Pancreas (tissue), 10 donors: ENCODE measurements at regions not wholly inside any gene's neighbourhood (a gene's known extent, or its start where the extent isn't known, plus 50 kb on each side); places are given as distances from the start of the nearest gene placed in this dataset.

Source experiments
- ATAC-seq, 4 donors: fragments of 200-7000 bp; cut with Tn5 transposase; one replicate each; pipeline versions ENCODE4 v1.8.0 to v1.9.1; 2020; ENCODE audit warnings: mild to moderate bottlenecking in 4 of 4, moderate library complexity in 4 of 4
- DNase-seq, 6 donors: peaks; one replicate each; pipeline ENCODE4 v3.0.0-alpha.2; 2020
- FAIRE-seq: peaks from 2 replicates; lab custom pipeline; 2012; peaks lifted over from hg19 to GRCh38; lab: Jason Lieb, UNC
- H3K27ac ChIP-seq, 4 donors: fragments of 200-600 bp; sonication (generic); 1 replicate in 3 of 4; 2 replicates in 1 of 4; pipeline versions ENCODE4 v1.5.0 to v1.8.0; 2020
- H3K27me3 ChIP-seq, 4 donors: fragments of 200-600 bp; one replicate each; pipeline ENCODE4 v1.8.0; 2021
- H3K36me3 ChIP-seq, 3 donors: fragments of 200-600 bp; sonication (generic) in 1 of 3; one replicate each; pipeline versions ENCODE4 v1.5.0 to v1.8.0; 2020 to 2021
- H3K4me1 ChIP-seq, 3 donors: fragments of 200-600 bp; one replicate each; pipeline ENCODE4 v1.8.0; 2021
- H3K4me3 ChIP-seq, 4 donors: fragments of 200-600 bp; sonication (generic) in 2 of 4; one replicate each; pipeline versions ENCODE4 v1.5.0 to v1.8.0; 2020 to 2021
- H3K9me3 ChIP-seq, 4 donors: fragments of 200-600 bp; one replicate each; pipeline ENCODE4 v1.8.0; 2021
- WGBS, 2 donors: extraction: QIAGEN DNeasy Blood & Tissue Kit; methylation state at CpG; one replicate each; pipeline ENCODE4 v1.1.7; 2013; 5-methylcytosine and 5-hydroxymethylcytosine counted together
- intact Hi-C, 3 donors: fragments of 100-400 bp; cut with DNase I; formaldehyde crosslinking; loops; one replicate each; pipeline versions ENCODE4 v1.11.1 to v1.14.2; 2022
- TF ChIP-seq, protein P1 (sequence below), 4 donors: fragments of 200-600 bp; sonication (generic) in 3 of 4; IDR thresholded peaks; one replicate each; pipeline versions ENCODE4 v1.5.0 to v1.8.0; 2021; ENCODE audit warnings: antibody characterized with exemption in 4 of 4
- donor health status: healthy with polysubstance abuse.
- donor health status: DM: no; HTN: no; CAD: no; lungs with moderate emphysema.
- donor health status: DM: no; HTN: no; CAD: no.
- donor health status: control.
- donor health status: control.
- donor health status: Bipolar disorder and iron deficiency.
- donor health status: DM: yes; HTN: yes; CAD: no.
- donor health status: DM: no; HTN: no; CAD: no.
- donor health status: DM: no; HTN: no; CAD: no.
- donor health status: DM: yes; HTN: yes; CAD: no.

DNA sequence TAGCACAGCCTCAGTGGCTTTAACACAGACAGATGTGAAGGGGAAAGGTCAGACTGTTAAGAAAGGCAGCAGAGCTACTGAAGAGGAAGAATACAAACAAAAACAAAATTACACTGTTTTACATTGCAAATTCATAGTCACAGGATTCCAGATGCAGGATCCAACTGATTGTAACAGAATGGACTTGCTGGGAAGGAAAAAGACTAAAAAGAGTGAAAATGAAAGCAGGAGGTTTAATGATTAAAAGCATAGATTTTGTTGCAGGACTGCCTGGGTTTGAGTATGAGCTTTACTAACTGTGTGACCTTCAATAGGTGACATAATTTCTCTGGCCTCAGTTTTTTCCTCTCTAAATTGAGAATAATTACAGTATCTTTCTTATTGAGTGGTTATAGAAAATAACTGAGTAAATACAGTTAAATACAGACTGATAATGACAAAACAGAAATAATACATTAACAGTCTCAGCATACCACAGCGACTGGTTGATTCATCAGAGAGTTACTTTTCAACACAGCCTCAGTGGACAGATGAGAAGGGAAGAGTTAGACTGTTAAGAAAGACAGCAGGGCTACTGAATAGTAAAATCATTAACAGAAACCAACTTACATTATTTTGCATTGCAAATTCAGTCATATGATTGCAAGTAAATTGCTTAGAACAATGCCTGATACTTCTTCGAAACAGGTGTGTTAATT lies 704.2 kb upstream of the TENM4 start:
- Histone ChIP-seq H3K36me3 (no peaks in the 10 kb centered on the region), H3K27ac (no peak overlapping the region), H3K4me1 (no peaks in the 10 kb centered on the region), H3K9me3 (no peaks in the 10 kb centered on the region), H3K27me3 (no peaks in the 10 kb centered on the region), H3K4me3 (no peak overlapping the region)
- WGBS, 2 donors, result 59 to 63% methylated on average over 2 of the region's 2 CpGs
- intact Hi-C loops, result no loop called here
- no peak for DNase-seq
- TF ChIP-seq, protein P1, sequence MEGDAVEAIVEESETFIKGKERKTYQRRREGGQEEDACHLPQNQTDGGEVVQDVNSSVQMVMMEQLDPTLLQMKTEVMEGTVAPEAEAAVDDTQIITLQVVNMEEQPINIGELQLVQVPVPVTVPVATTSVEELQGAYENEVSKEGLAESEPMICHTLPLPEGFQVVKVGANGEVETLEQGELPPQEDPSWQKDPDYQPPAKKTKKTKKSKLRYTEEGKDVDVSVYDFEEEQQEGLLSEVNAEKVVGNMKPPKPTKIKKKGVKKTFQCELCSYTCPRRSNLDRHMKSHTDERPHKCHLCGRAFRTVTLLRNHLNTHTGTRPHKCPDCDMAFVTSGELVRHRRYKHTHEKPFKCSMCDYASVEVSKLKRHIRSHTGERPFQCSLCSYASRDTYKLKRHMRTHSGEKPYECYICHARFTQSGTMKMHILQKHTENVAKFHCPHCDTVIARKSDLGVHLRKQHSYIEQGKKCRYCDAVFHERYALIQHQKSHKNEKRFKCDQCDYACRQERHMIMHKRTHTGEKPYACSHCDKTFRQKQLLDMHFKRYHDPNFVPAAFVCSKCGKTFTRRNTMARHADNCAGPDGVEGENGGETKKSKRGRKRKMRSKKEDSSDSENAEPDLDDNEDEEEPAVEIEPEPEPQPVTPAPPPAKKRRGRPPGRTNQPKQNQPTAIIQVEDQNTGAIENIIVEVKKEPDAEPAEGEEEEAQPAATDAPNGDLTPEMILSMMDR (IDR thresholded peaks at IDR 0.05), result no peak
- no peak for ATAC-seq
- FAIRE-seq, result no peak

DNA sequence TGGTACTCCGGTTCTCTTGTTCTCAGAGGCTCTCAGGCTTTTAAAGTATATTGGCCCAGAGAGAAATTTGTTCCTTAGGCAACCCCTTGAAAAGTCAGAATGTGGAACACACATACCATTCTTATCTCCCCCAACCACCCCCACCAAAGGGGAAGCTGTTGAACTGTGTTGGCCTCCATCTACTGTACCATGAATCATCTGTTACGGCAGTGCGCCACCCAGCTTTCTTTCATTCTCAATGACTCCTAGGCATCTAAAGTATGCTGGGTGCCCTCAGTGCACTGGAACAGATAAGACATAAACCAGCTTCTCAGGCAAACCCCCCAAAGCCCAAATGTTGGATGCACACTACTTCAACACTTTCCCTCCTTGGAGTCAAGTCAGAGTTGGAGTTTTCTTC lies 696.2 kb upstream of the TENM4 start:
- TF ChIP-seq, protein P1 (IDR thresholded peaks at IDR 0.05), result no peak
- Histone ChIP-seq H3K4me3 (no peak overlapping the region), H3K9me3 (no peaks in the 10 kb centered on the region), H3K4me1 (no peaks in the 10 kb centered on the region), H3K27ac (no peak overlapping the region), H3K27me3 (no peaks in the 10 kb centered on the region), H3K36me3 (no peaks in the 10 kb centered on the region)
- FAIRE-seq, result no peak
- ATAC-seq, result no peak
- 56 to 67% methylated on average over 3 of the region's 3 CpGs for WGBS, 2 donors
- intact Hi-C loops, result no loop called here
- no peak for DNase-seq

DNA sequence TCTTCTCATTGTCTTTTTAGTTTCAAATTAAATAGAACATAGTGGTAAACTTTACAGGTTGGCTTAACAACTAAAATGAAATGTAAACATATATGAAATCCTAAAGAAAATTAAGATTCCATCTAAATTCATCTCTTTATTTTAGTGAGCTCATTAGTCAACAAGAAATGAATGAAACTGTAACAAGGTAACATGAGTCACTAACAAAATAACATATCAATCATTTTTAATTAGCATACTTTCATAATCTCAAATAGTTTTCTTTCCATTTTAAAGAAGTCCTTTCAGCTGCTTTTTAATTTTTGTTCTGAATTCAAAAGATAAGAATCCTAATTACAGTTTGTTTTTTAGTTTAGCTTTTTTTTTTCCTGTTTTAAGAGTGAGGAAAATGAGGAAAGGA lies 688.6 kb upstream of the TENM4 start:
- TF ChIP-seq, protein P1 (IDR thresholded peaks at IDR 0.05), result no peak
- FAIRE-seq, result no peak
- Histone ChIP-seq H3K9me3 (no peaks in the 10 kb centered on the region), H3K27ac (no peak overlapping the region), H3K4me1 (no peaks in the 10 kb centered on the region), H3K27me3 (no peaks in the 10 kb centered on the region), H3K36me3 (no peaks in the 10 kb centered on the region), H3K4me3 (no peak overlapping the region)
- no peak for ATAC-seq
- intact Hi-C loops, result no loop called here
- DNase-seq, result no peak

DNA sequence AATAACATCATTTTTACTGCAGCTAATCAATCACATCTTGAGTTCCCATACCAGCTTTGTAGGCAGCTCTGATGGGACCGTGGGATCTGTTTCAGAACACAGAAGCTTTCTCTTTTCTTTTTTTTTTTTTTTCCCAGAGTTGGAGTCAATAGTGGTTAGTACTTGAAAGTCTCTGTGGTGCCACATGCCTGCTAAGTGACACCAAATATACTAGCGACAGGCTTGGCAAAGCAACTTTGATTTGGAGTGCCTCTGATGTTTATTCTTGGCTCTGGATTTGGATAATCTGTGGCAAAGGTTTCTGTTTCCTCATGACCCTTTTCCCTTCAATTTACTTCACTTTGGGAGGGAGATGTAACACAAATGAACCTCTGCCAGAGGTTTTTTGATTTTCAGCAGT lies 681.4 kb upstream of the TENM4 start:
- intact Hi-C loops, result no loop called here
- FAIRE-seq (no peak), DNase-seq (no peak), ATAC-seq (no peak)
- Histone ChIP-seq H3K27ac (no peak overlapping the region), H3K4me3 (no peak overlapping the region), H3K36me3 (no peaks in the 10 kb centered on the region), H3K9me3 (no peaks in the 10 kb centered on the region), H3K27me3 (no peaks in the 10 kb centered on the region), H3K4me1 (no peaks in the 10 kb centered on the region)
- 24 to 35% methylated on average over 2 of the region's 2 CpGs for WGBS, 2 donors
- TF ChIP-seq, protein P1 (IDR thresholded peaks at IDR 0.05), result no peak

DNA sequence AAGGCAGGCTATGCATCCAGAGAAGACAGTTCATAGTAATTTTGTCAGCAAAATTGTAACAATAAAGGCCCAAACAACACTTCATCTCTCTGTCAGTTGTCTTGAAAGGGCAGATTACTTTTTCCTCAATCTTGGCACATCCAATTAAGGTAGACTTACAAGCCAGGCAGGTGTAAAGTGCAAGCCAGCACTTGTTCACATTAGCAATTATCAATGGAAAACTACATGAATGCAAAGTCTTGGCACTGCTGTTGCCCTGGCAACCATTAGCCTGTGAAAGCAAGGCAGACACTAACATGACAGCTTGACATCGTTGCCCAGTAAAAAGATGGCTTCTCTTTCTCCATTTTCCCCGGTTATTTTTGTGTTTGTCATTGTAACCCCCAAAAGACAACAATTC lies 677.2 kb upstream of the TENM4 start:
- intact Hi-C loops, result no loop called here
- TF ChIP-seq, protein P1 (IDR thresholded peaks at IDR 0.05), result no peak
- FAIRE-seq (no peak), DNase-seq (no peak), ATAC-seq (no peak)
- WGBS, 2 donors, result 69 to 78% methylated on average over 2 of the region's 2 CpGs
- Histone ChIP-seq H3K4me1 (no peaks in the 10 kb centered on the region), H3K4me3 (no peak overlapping the region), H3K27ac (no peak overlapping the region), H3K36me3 (no peaks in the 10 kb centered on the region), H3K27me3 (no peaks in the 10 kb centered on the region), H3K9me3 (no peaks in the 10 kb centered on the region)
